GM18520 (cell line): ENCODE measurements at regions not wholly inside any gene's neighbourhood (a gene's known extent, or its start where the extent isn't known, plus 50 kb on each side); places are given as distances from the start of the nearest gene placed in this dataset.
"Not testable (repeated sequence)": the region's sequence is repeated elsewhere in the genome, so short reads cannot be mapped to it uniquely, and the experiment has no call there.

Experiments used
- ATAC-seq: cut with Tn5 transposase; IDR thresholded peaks from one replicate; pipeline ENCODE4 v1.9.1; 2021; ENCODE audit not compliant: unreplicated experiment

GRCh38 chr12:89230376-89231315 lies 121.7 kb downstream of the DUSP6 start:
- no peak for ATAC-seq

- no peak for ATAC-seq
These were observed 123.8 kb downstream of the DUSP6 start for GRCh38 chr12:89228491-89228890.

- no peak for ATAC-seq
These were observed 124.5 kb downstream of the DUSP6 start for GRCh38 chr12:89227774-89228173.

- ATAC-seq = peak; percentile 47
These were observed 126.4 kb downstream of the DUSP6 start for GRCh38 chr12:89225808-89226411.

GRCh38 chr12:89225401-89225800 lies 126.9 kb downstream of the DUSP6 start:
- ATAC-seq = peak; percentile 55

- not testable (repeated sequence) for ATAC-seq
These were observed 129.7 kb downstream of the DUSP6 start for GRCh38 chr12:89222580-89222979.

- no peak for ATAC-seq
These were observed 134.8 kb downstream of the DUSP6 start for GRCh38 chr12:89217472-89217871.

- ATAC-seq = no peak
These were observed 135.9 kb downstream of the DUSP6 start for GRCh38 chr12:89216211-89216952.

- ATAC-seq = no peak
These were observed 137.1 kb downstream of the DUSP6 start for GRCh38 chr12:89215196-89215595.

GRCh38 chr12:89213747-89214146 lies 138.6 kb downstream of the DUSP6 start:
- ATAC-seq = no peak

GRCh38 chr12:89213139-89213538 lies 139.2 kb downstream of the DUSP6 start:
- ATAC-seq = no peak

GRCh38 chr12:89212339-89212771 lies 139.9 kb downstream of the DUSP6 start:
- ATAC-seq = no peak

- ATAC-seq = no peak
These were observed 140.8 kb downstream of the DUSP6 start for GRCh38 chr12:89211456-89211855.

GRCh38 chr12:89210277-89210676 lies 142.0 kb downstream of the DUSP6 start:
- ATAC-seq = no peak

- no peak for ATAC-seq
These were observed 143.6 kb downstream of the DUSP6 start for GRCh38 chr12:89208661-89209096.

GRCh38 chr12:89206390-89206789 lies 145.9 kb downstream of the DUSP6 start:
- ATAC-seq = no peak

- ATAC-seq = no peak
These were observed 146.8 kb downstream of the DUSP6 start for GRCh38 chr12:89205517-89205916.

- no peak for ATAC-seq
These were observed 149.2 kb downstream of the DUSP6 start for GRCh38 chr12:89203144-89203543.

GRCh38 chr12:89200217-89200616 lies 152.1 kb downstream of the DUSP6 start:
- ATAC-seq = no peak

- no peak for ATAC-seq
These were observed 156.8 kb downstream of the DUSP6 start for GRCh38 chr12:89195470-89195869.

GRCh38 chr12:89194683-89195082 lies 157.6 kb downstream of the DUSP6 start:
- ATAC-seq = no peak
